HG03342 (cell line): ENCODE measurements at regions not wholly inside any gene's neighbourhood (a gene's known extent, or its start where the extent isn't known, plus 50 kb on each side); places are given as distances from the start of the nearest gene placed in this dataset.
"Not testable (repeated sequence)": the region's sequence is repeated elsewhere in the genome, so short reads cannot be mapped to it uniquely, and the experiment has no call there.

Experiments used
- ATAC-seq: cut with Tn5 transposase; IDR thresholded peaks from one replicate; pipeline ENCODE4 v1.9.1; 2021; ENCODE audit warnings: mild to moderate bottlenecking, moderate library complexity; ENCODE audit not compliant: unreplicated experiment

- ATAC-seq, result no peak
Observed at GRCh38 chr12:82625523-82625922, 61.2 kb upstream of the TMTC2 start.

DNA sequence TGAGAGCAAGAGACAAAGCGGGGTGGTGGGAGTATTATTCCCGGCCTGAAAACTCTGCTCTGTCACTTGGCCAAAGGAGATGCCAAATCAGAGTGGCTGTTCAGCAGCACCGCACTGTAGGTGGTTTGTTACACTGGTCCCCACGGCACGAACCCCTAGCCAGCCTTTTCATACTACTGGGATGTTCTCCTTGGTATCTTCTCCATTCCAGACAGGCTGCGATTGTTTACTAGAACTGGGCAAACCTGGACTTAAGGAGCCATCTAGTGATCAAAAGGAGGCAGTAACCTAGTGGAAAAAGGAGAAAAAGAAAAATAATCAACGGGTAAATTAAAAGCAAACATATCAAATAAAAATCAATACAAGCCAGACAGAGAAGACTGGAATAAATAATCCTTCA lies 58.9 kb upstream of the TMTC2 start:
- ATAC-seq, result no peak

DNA sequence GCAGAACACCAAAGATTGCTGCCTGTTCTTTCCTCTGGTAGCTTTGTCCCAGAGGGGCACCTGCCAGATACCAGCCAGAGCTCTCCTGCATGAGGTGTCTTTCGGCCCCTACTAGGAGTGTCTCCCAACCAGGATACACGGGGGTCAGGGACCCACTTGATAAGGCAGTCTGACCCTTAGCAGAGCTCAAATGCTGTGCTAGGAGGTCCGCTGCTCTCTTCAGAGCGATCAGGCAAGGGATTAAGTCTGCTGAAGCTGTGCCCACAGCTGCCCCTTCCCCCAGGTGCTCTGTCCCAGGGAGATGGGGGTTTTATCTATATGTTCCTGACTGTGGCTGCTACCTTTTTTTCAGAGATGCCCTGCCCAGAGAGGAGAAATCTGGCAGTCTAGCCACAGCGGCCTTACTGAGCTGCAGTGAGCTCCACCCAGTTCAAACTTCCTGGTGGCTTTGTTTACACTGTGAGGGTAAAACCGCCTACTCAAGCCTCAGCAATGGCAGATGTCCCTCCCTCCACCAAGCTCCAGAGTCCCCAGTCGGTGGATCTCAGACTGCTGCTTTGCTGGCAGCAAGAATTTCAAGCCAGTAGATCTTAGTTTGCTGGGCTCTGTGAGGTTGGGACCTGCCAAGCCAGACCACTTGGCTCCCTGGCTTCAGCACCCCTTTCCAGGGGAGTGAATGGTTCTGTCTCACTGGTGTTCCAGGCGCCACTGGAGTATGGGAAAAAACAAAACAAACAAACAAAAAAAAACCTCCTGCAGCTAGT lies 52.0 kb upstream of the TMTC2 start:
- not testable (repeated sequence) for ATAC-seq

DNA sequence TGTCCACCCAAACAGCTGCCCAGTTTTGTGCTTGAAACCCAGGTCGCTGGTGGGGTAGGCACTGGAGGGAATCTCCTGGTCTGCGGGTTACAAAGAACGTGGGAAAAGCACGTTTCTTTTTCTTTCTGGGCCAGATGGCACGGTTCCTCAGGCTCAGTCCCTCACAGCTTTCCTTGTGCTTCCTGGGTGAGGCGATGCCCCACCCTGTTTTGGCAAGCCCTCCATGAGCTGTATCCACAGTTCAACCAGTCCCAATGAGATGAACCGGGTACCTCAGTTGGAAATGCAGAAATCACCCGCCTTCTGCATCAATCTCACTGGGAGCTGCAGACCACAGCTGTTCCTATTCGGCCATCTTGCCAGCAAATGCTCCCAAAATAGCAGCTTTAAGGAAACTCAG lies 51.4 kb upstream of the TMTC2 start:
- no peak for ATAC-seq
